Retina (tissue), 1 donor: ENCODE measurements at regions not wholly inside any gene's neighbourhood (a gene's known extent, or its start where the extent isn't known, plus 50 kb on each side); places are given as distances from the start of the nearest gene placed in this dataset.
"Not testable (repeated sequence)": the region's sequence is repeated elsewhere in the genome, so short reads cannot be mapped to it uniquely, and the experiment has no call there.

Experiments used
- DNase-seq: peaks from one replicate; pipeline ENCODE4 v3.0.0-alpha.2; 2016

- DNase-seq: not testable (repeated sequence)
Measured at GRCh38 chr7:65519751-65520150, 146.1 kb downstream of the ZNF92 start.

GRCh38 chr7:65545465-65546161 lies 172.0 kb downstream of the ZNF92 start:
- DNase-seq: not testable (repeated sequence)

DNA sequence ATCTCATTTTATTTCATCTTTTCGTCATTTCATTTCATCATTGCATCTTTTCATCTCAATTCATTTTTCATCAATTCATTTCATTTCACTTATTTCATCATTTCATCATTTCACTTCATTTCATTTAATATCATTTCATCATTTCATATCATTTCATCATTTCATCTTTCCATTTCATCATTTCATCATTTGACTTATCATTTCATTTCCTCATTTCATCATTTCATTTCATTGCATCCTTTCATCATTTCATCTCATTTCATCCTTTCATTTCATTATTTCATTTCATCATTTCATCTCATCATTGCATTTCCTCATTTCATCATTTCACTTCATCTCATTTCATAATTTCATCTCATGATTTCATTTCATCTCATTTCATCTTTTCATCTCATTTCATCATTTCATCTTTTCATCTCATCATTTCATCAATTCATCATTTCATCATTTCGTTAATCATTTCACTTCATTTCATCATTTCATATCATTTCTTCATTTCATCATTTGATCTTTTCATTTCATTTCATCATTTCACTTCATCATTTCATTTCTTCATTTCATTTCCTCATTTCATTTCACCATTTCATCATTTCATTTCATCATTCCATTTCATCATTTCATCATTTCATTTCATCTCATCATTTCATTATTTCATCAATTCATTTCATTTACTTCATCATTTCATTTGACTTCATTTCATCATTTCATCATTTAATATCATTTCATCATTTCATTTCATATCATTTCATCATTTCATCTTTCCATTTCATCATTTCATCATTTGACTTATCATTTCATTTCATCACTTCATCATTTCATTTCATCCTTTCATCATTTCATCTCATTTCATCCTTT lies 176.2 kb downstream of the ZNF92 start:
- DNase-seq: not testable (repeated sequence)

GRCh38 chr7:65550444-65550809 lies 176.8 kb downstream of the ZNF92 start:
- DNase-seq: not testable (repeated sequence)

- not testable (repeated sequence) for DNase-seq
Measured at GRCh38 chr7:65551042-65551441, 177.4 kb downstream of the ZNF92 start.

DNA sequence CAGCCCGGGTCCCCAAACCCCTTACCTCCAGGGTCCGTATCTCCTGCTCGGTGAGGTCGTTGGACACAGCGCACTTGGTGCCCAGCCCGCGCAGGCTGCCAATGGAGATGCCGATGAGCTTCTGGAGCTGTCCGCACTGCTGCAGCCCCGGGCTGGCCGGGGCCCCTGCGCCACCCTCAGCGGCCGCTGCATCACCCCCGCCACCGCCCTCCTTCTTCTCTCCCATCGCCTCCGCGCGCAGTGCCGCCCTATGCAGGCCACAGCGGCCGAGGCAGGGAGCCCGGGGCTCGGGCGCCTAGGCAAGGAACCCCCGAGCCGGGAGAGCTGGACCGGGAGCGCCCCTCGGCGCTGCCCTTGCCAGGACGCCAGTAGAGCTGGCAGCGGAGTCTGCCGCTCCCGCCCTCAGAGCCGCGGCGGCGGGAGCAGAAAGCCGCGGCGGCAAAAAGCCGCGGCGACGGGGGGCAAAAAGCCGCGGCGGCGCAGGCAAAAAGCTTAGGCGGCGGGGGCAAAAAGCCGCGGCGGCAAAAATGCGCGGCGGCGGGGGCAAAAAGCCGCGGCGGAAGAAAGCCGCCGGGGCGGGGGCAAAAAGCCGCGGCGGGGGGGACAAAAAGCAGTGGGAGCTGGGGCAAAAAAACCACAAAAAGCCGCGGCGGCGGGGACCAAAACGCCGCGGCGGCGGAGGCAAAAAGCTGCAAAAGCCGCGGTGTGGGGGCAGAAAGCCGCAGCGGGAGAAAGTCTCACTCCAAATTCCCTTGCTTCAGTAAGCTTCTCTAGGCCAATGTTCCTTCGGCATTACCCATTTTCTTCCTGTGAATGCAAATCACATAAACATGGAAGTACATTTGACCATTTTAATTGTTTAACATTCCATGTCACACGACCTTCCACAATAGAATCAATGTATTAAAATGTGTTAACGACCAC lies 181.2 kb downstream of the ZNF92 start:
- DNase-seq: not testable (repeated sequence)

DNA sequence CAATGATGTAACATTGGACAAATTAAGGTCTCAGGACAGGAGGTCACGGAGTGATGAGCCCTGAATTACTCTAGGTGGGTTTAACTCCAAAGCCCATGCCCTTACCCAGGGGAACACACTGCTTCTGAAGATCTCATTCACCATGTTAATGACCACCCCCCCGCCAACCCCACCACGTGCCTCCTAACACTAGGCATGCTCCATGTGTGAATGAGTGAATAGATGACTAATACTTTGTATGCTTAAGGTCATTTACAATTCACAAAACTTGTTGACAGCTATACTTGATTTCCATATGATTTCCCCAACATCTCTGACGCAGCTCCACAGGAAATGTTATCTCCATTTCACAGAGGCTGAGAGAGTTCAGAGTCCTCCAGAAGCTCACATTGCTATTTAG lies 184.9 kb downstream of the ZNF92 start:
- DNase-seq: not testable (repeated sequence)

DNA sequence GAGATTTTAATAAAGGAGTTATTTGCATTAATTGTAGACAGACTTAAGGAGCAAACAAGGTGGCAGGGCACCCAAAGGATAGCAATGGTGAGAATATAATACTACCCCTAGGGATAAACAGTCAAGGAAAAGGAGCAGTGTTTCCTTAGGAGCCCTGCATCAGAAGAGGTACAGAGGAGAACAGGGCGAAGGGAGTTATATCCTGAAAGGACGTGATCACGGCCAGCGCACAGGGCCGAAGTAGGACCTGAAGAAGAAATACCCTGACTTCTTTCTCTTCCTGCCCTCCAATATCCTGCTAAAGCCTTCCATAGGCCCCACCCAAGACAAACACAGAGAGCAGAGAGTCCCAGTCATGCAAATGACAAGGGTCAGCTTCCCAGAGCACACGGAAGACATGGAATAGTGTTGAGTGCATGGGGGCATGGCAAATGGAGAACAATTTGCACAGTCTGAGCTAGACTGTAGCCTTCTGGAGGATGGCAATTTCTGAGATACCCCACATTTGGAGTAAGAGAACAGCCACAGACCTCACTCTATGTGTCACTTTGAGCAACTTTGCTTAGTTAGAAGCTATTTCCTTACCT lies 188.2 kb downstream of the ZNF92 start:
- DNase-seq: not testable (repeated sequence)

- DNase-seq: not testable (repeated sequence)
Measured at GRCh38 chr7:65562522-65562921, 188.9 kb downstream of the ZNF92 start.

DNA sequence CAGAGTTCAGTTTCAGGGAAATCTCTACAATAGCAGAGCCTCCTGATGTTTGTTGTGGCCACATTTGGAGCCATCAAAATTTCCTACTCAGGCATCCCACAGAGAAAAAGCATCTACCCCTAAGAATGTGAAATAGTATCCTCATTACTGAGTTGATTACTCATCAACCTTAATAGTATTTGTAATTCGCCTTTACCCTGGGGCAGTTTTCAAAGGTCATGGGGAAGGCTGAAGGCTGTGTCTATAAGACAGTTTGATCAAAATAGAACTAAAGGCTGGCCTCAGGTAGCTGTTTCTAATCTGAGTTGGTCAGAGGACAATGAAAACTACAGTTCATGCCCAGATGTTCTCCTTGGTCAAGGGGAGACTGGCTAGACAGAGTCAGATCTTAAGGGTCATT lies 189.7 kb downstream of the ZNF92 start:
- DNase-seq: not testable (repeated sequence)

DNA sequence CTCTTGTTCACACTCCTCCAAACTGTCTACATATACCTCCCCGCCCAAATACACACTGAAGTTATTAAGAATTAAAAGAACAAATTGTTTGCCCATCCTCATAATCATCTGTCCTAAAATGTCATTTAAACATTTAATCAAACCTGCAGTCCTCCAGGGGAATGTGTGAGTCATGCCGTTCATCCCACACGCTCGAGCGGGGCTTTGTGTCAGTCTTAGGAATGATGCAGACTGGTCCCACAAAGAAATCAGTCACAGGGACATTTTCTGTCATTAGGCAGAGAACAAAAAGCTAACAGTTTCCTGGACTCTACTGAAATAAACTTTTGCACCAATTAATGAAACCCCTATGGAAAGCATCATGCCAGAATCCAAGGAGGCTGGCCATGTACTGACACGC lies 194.6 kb downstream of the ZNF92 start:
- DNase-seq: not testable (repeated sequence)

GRCh38 chr7:65570990-65571389 lies 197.3 kb downstream of the ZNF92 start:
- not testable (repeated sequence) for DNase-seq

DNA sequence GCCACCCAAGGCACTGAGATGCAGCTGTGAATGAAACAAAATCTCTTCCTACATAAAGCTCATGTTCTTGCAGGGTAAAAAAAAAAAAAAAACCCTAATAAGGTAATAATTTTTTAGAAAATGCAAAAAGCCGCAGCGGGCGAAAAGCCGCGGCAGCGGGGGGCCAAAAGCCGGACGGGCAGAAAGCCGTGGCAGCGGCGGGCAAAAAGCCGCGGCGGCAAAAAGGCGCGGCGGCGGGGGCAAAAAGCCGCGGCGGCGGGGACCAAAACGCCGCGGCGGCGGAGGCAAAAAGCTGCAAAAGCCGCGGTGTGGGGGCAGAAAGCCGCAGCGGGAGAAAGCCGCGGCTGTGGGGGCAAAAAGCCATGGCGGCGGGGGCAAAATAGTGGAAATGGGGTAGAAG lies 198.9 kb downstream of the ZNF92 start:
- peak; percentile 69 for DNase-seq

- not testable (repeated sequence) for DNase-seq
Measured at GRCh38 chr7:65576370-65576769, 202.7 kb downstream of the ZNF92 start.

DNA sequence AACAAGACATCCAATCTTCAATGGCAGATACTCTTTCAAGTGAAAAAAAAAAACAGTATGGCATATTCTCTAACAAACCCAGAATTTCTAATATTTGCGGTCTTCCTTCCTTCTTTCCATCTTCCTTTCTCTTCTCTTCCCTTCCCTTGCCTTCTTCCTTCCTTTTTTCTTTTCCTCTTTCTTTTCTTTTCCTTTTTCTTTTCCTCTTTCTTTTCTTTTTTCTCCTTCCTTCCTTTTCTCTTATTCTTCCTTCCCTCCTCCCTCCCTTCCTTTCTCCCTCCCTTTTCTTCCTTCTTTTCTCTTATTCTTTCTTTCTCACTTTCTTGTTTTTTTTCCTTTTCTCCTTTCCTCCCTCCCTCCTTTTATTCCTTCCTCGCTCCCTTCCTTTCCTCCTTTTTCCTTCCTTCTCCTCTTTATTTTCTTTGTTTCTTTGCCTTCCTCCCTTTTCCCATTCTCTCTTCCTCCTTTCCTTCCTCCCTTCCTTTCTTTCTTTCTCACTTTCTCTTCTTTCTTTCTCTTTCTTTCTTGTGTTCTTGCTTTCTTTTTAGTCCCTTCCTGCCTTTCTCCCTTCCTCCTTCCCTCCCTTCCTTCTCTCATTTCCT lies 209.0 kb downstream of the ZNF92 start:
- DNase-seq: not testable (repeated sequence)

- not testable (repeated sequence) for DNase-seq
Measured at GRCh38 chr7:65602495-65602894, 228.8 kb downstream of the ZNF92 start.

DNA sequence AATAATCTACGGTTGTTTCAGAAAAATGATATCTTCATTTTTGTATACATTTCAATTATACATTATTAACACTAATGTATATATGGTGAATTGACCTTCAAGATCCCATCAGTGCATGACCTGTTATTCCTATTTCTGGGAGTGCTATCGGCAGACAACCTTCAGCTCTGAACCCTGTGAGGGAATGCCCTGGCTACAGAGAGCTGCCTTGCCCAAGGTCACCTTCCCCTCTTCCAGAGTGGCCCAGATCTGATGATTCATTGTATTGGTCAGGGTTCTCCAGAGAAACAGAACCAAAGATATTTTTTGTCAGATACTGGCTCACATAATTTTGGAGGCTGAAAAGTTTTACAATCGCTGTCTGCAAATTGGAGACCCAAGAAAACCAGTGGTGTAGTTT lies 235.5 kb downstream of the ZNF92 start:
- DNase-seq: no peak

- DNase-seq: not testable (repeated sequence)
Measured at GRCh38 chr7:65613644-65614289, 240.1 kb downstream of the ZNF92 start.

DNA sequence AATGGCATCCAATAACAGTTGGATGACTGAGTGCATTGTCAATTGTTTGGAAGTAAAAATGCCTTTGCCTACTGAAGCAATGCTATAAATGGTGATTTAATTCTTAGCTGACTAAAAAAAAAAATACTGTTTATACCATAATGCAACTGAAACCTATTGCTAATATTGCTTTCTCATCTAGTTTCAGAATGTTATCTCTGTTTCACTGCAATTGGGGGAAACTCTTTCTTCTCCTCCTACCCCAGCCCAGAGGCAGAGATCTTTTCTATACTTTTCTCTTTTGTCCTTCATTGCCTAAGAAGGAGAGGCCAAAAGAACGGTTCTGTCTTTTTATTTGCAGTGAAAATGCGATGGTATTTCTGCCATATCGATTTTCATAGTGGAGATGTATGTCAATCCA lies 242.5 kb downstream of the ZNF92 start:
- DNase-seq: not testable (repeated sequence)

GRCh38 chr7:65620216-65620615 lies 246.6 kb downstream of the ZNF92 start:
- DNase-seq: not testable (repeated sequence)

DNA sequence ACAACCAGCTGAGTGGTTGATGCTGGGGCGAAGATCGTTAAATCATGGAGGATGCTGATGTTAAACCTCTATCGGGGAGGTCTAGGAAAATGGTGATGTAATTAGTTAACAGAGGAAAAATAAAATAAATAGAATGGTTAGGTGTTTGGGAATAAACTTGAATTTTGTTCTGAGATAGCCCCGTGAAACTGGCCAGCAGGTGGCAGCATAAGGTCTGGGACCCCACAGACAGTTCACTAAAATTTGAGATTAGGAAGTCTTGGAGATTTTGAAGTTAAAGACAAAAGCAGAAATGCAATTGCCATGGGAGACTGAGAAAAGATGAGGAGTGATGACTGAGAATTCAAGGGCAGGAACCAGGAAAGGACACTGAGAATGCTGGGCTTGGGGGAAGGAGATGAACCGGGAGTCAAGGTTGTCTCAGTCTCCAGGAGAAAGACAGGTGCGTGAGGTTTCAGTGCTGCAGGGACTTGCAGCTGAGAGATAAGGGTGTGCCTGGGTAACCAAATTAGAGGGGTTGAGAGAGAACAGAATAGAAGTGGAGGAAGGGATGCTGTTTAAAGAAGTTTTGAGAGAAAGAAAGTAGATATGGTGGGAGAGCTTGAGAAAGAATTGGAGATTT lies 248.0 kb downstream of the ZNF92 start:
- DNase-seq: peak; percentile 3
